ENCODE measurements at regions not wholly inside any gene's neighbourhood (a gene's known extent, or its start where the extent isn't known, plus 50 kb on each side); places are given as distances from the start of the nearest gene placed in this dataset.

DNA sequence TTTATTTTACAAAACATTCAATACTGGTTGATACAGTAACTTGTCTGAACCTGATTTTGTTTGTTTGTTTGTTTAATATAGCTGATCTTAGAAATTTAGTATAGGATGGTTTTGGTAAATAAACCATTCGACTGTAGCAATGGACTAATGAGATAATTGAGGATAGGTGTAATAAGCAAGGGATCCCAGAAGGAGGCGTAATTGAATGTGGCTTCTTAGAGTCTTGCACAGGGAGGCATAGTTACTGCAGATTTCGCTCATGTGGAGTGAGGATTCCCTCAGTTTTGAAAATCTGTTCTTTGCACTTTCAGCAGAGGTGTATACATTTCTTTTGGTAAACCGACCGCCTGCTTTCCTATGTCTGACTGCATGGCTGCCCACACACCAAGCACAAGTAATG lies 709.6 kb downstream of the SOCS6 start:
- DNase-seq (ENCODE audit: low read depth) (no peak), FAIRE-seq (no peak)
- TF ChIP-seq, protein P1, sequence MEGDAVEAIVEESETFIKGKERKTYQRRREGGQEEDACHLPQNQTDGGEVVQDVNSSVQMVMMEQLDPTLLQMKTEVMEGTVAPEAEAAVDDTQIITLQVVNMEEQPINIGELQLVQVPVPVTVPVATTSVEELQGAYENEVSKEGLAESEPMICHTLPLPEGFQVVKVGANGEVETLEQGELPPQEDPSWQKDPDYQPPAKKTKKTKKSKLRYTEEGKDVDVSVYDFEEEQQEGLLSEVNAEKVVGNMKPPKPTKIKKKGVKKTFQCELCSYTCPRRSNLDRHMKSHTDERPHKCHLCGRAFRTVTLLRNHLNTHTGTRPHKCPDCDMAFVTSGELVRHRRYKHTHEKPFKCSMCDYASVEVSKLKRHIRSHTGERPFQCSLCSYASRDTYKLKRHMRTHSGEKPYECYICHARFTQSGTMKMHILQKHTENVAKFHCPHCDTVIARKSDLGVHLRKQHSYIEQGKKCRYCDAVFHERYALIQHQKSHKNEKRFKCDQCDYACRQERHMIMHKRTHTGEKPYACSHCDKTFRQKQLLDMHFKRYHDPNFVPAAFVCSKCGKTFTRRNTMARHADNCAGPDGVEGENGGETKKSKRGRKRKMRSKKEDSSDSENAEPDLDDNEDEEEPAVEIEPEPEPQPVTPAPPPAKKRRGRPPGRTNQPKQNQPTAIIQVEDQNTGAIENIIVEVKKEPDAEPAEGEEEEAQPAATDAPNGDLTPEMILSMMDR (IDR thresholded peaks at IDR 0.05; ENCODE audit: insufficient read depth, low read length, severe bottlenecking), result no peak
- H3K27me3 ChIP-seq (ENCODE audit: control insufficient read depth, insufficient read depth, low read length), result no peaks in the 10 kb centered on the region
- no peak overlapping the region for H3K4me3 ChIP-seq (ENCODE audit: low read depth, low read length)
- H3K36me3 ChIP-seq (ENCODE audit: control insufficient read depth, insufficient read depth, low read length), result no peaks in the 10 kb centered on the region

DNA sequence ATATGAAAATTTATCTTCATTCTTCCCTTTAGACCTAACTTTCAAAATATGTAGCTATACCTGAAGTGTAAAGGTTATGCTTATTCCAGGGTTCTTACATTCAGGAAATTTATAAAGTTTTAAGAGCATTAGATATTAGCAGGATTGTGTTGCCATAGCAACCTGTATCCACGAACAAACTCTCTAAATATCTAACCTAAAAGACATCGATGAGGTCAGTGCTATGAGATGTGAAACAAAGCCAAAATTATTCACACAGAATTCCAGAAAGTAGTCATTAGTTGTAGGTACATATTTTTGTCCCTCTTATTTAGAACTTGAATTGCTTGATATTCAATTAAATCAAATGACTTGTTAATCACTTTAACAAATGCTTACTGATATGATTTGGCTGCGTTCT lies 705.3 kb downstream of the SOCS6 start:
- no peak for DNase-seq (ENCODE audit: low read depth)

DNA sequence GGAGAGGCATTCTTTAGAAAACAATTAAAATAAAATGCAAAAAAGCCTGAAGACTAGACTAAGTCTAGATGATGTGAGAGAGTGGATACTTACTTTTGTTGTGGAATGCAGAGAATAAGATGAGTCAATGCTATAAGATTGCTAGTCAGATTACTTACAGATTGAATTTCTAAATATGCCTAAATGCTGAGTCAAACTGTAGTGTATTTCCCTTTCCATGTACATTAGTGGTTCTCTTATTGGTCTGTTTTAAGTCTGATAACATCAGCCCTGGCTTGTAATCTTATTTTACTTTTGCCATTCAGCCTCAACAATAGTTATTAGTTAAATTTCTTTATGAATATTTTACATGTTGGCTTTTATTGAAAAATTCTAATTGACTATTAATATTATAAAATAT lies 702.7 kb downstream of the SOCS6 start:
- DNase-seq (ENCODE audit: low read depth), result no peak
- TF ChIP-seq, protein P1 (IDR thresholded peaks at IDR 0.05; ENCODE audit: insufficient read depth, low read length, severe bottlenecking), result no peak
- no peaks in the 10 kb centered on the region for H3K36me3 ChIP-seq (ENCODE audit: control insufficient read depth, insufficient read depth, low read length)
- no peak for FAIRE-seq
- no peaks in the 10 kb centered on the region for H3K27me3 ChIP-seq (ENCODE audit: control insufficient read depth, insufficient read depth, low read length)
- H3K4me3 ChIP-seq (ENCODE audit: low read depth, low read length), result no peak overlapping the region

More for the DNA sequence above, 705.3 kb downstream of the SOCS6 start:
- no peak for FAIRE-seq
- Histone ChIP-seq H3K27me3 (ENCODE audit: control insufficient read depth, insufficient read depth, low read length) (no peaks in the 10 kb centered on the region), H3K36me3 (ENCODE audit: control insufficient read depth, insufficient read depth, low read length) (no peaks in the 10 kb centered on the region), H3K4me3 (ENCODE audit: low read depth, low read length) (no peak overlapping the region)
- TF ChIP-seq, protein P1 (IDR thresholded peaks at IDR 0.05; ENCODE audit: insufficient read depth, low read length, severe bottlenecking), result no peak

DNA sequence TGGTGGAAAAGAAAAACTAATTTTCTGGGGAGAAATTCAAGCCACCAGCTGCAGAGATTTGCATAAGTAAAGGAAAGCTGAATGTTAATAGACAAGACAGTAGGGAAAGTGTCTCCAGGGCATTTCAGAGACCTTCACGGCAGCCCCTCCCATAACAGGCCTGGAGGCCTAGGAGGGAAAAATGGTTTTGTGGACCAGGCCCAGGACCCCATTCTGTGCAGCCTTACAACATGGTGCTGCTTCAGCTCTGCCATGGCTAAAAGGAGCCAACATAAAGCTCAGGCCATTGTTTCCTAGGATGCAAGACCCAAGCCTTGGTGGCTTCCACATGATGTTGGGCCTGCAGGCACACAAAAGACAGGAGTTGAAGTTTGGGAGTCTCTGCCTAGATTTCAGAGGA lies 697.1 kb downstream of the SOCS6 start:
- H3K36me3 ChIP-seq (ENCODE audit: control insufficient read depth, insufficient read depth, low read length), result no peaks in the 10 kb centered on the region
- no peaks in the 10 kb centered on the region for H3K27me3 ChIP-seq (ENCODE audit: control insufficient read depth, insufficient read depth, low read length)
- H3K4me3 ChIP-seq (ENCODE audit: low read depth, low read length), result no peak overlapping the region
- FAIRE-seq (no peak), DNase-seq (ENCODE audit: low read depth) (no peak)
- TF ChIP-seq, protein P1 (IDR thresholded peaks at IDR 0.05; ENCODE audit: insufficient read depth, low read length, severe bottlenecking), result no peak

DNA sequence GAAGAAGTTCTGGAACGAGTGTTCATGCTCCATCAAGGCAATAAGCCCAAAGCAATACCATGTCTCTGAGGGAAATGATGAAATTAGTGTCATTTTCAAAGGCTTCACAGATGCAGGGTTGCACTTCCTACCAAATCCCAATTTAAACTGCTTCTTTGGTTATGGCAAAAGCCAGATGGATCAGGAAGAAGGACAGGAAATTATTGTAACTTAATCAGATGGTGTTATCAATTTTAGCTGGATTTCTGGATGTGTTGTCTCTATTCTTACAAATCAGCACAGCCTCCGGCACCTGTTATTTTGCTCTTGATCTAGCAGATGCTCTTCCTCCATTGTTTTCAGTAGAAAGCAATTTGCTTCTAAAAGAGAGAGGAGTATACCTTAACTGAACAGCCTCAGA lies 693.4 kb downstream of the SOCS6 start:
- FAIRE-seq (no peak), DNase-seq (ENCODE audit: low read depth) (no peak)
- Histone ChIP-seq H3K4me3 (ENCODE audit: low read depth, low read length) (no peak overlapping the region), H3K36me3 (ENCODE audit: control insufficient read depth, insufficient read depth, low read length) (no peaks in the 10 kb centered on the region), H3K27me3 (ENCODE audit: control insufficient read depth, insufficient read depth, low read length) (no peaks in the 10 kb centered on the region)
- TF ChIP-seq, protein P1 (IDR thresholded peaks at IDR 0.05; ENCODE audit: insufficient read depth, low read length, severe bottlenecking), result no peak

DNA sequence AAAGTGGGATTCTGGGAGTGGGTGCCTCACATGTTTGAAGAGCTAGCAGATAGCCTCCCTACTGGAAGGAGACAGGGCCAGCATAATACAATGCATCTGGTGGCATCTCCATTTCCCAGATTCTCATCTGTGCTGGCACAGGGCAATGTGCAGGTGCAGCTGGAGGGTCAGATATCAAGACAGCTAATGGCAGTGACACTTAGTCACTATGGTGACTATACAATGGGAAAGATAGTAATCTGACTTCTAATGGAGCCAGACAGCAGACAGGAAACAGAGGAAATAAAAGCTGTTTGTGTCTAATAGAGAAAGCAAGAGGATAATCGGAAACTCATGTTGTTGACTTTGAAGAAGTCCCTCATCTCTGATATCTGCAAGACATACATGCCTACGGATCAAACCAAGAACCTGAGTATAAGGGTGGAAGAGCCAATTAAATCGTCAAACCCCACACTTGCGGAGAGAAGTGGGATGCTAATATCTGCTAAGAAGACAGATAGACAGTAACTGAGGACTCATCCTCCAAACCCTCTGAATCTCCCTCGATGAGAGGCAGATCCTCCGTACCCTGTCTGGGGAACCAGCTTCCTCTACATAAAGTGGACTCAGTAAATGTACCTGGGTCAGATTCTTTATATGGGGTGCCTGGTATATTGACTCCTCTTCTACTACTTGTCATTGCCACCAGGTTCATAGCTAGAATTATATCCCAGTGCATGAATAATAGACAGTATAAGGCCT lies 692.7 kb downstream of the SOCS6 start:
- Histone ChIP-seq H3K27me3 (ENCODE audit: control insufficient read depth, insufficient read depth, low read length) (no peaks in the 10 kb centered on the region), H3K4me3 (ENCODE audit: low read depth, low read length) (no peak overlapping the region), H3K36me3 (ENCODE audit: control insufficient read depth, insufficient read depth, low read length) (no peaks in the 10 kb centered on the region)
- FAIRE-seq, result no peak
- TF ChIP-seq, protein P1 (IDR thresholded peaks at IDR 0.05; ENCODE audit: insufficient read depth, low read length, severe bottlenecking), result no peak
- DNase-seq (ENCODE audit: low read depth), result no peak
